ENCODE measurements at regions not wholly inside any gene's neighbourhood (a gene's known extent, or its start where the extent isn't known, plus 50 kb on each side); places are given as distances from the start of the nearest gene placed in this dataset.

GRCh38 chr21:23111070-23111600, 2112.9 kb downstream of the NCAM2 start:
- TF ChIP-seq SIN3A (IDR thresholded peaks at IDR 0.05; ENCODE audit: borderline replicate concordance, insufficient read depth, low read length) (no peak), REST (IDR thresholded peaks at IDR 0.05; ENCODE audit: insufficient read depth in 1 of 2, low read depth in 2 of 2, low read length in 2 of 2) (no peak), FOXP2 (optimal IDR thresholded peaks at IDR 0.05; ENCODE audit: borderline replicate concordance, extremely low read depth, extremely low read length, insufficient read depth) (no peak), TAF1 (IDR thresholded peaks at IDR 0.05; ENCODE audit: borderline replicate concordance, insufficient read depth, low read length) (no peak), POLR2AphosphoS5 (IDR thresholded peaks at IDR 0.05; ENCODE audit: low read depth, low read length) (no peak)

GRCh38 chr21:23119491-23119890, 2121.3 kb downstream of the NCAM2 start:
- TF ChIP-seq REST (IDR thresholded peaks at IDR 0.05; ENCODE audit: insufficient read depth in 1 of 2, low read depth in 2 of 2, low read length in 2 of 2) (no peak), FOXP2 (optimal IDR thresholded peaks at IDR 0.05; ENCODE audit: borderline replicate concordance, extremely low read depth, extremely low read length, insufficient read depth) (no peak), SIN3A (IDR thresholded peaks at IDR 0.05; ENCODE audit: borderline replicate concordance, insufficient read depth, low read length) (no peak), TAF1 (IDR thresholded peaks at IDR 0.05; ENCODE audit: borderline replicate concordance, insufficient read depth, low read length) (no peak), POLR2AphosphoS5 (IDR thresholded peaks at IDR 0.05; ENCODE audit: low read depth, low read length) (no peak)

GRCh38 chr21:23127973-23128372, 2129.8 kb downstream of the NCAM2 start:
- TF ChIP-seq POLR2AphosphoS5 (IDR thresholded peaks at IDR 0.05; ENCODE audit: low read depth, low read length) (no peak), REST (IDR thresholded peaks at IDR 0.05; ENCODE audit: insufficient read depth in 1 of 2, low read depth in 2 of 2, low read length in 2 of 2) (no peak), FOXP2 (optimal IDR thresholded peaks at IDR 0.05; ENCODE audit: borderline replicate concordance, extremely low read depth, extremely low read length, insufficient read depth) (no peak), SIN3A (IDR thresholded peaks at IDR 0.05; ENCODE audit: borderline replicate concordance, insufficient read depth, low read length) (no peak), TAF1 (IDR thresholded peaks at IDR 0.05; ENCODE audit: borderline replicate concordance, insufficient read depth, low read length) (no peak)

GRCh38 chr21:23130308-23130707, 2132.1 kb downstream of the NCAM2 start:
- TF ChIP-seq FOXP2 (optimal IDR thresholded peaks at IDR 0.05; ENCODE audit: borderline replicate concordance, extremely low read depth, extremely low read length, insufficient read depth), result no peak
- TF ChIP-seq REST (IDR thresholded peaks at IDR 0.05; ENCODE audit: insufficient read depth in 1 of 2, low read depth in 2 of 2, low read length in 2 of 2), result no peak
- no peak for TF ChIP-seq TAF1 (IDR thresholded peaks at IDR 0.05; ENCODE audit: borderline replicate concordance, insufficient read depth, low read length)
- no peak for TF ChIP-seq POLR2AphosphoS5 (IDR thresholded peaks at IDR 0.05; ENCODE audit: low read depth, low read length)

GRCh38 chr21:23131177-23131576, 2133.0 kb downstream of the NCAM2 start:
- TF ChIP-seq TAF1 (IDR thresholded peaks at IDR 0.05; ENCODE audit: borderline replicate concordance, insufficient read depth, low read length), result no peak
- no peak for TF ChIP-seq FOXP2 (optimal IDR thresholded peaks at IDR 0.05; ENCODE audit: borderline replicate concordance, extremely low read depth, extremely low read length, insufficient read depth)
- TF ChIP-seq SIN3A (IDR thresholded peaks at IDR 0.05; ENCODE audit: borderline replicate concordance, insufficient read depth, low read length), result no peak
- TF ChIP-seq REST (IDR thresholded peaks at IDR 0.05; ENCODE audit: insufficient read depth in 1 of 2, low read depth in 2 of 2, low read length in 2 of 2), result no peak
- no peak for TF ChIP-seq POLR2AphosphoS5 (IDR thresholded peaks at IDR 0.05; ENCODE audit: low read depth, low read length)
